HG02623 (cell line): ENCODE measurements at regions not wholly inside any gene's neighbourhood (a gene's known extent, or its start where the extent isn't known, plus 50 kb on each side); places are given as distances from the start of the nearest gene placed in this dataset.

Experiments used
- ATAC-seq: cut with Tn5 transposase; IDR thresholded peaks from one replicate; pipeline ENCODE4 v1.9.1; 2021; ENCODE audit warnings: moderate library complexity; ENCODE audit not compliant: unreplicated experiment

GRCh38 chr3:135310317-135310716, 515.3 kb downstream of the EPHB1 start:
- ATAC-seq = no peak

DNA sequence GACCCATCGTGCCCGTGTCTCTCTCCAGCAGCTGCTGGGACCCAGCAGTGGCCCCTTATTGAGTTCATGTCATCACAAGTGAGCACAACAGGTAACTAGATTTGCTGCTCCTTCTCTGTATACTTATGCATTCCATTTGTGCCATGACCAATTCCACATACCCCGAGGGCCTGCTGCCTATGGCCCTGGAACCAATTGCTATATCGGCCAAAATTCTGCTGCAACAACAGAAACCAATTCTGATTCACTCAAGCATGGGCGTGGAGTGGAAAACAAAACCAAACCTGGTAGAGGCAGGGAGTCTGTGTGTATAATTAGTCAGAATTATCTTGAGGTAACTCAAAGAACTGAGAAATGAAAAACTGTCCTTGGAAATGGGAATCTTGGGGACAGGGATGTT, 516.6 kb downstream of the EPHB1 start:
- ATAC-seq = no peak

DNA sequence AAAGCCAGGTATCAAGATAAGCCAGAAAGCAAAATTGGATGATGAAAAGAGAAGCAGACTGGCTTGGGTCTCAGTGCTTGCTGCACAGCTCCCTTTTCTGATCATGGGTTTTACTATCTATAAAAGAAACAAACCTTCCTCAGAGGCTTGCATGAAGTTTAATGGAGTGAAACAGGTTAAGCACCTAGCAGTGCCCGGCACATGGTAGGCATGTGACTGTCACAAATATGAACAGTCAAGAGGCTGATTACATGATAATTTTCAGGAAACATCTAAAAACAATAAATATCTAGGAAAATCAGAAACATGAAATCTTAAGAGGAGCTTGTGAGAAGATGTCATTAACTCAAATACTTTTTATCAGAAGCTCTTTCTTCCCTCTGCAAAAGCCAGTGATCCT, 519.2 kb downstream of the EPHB1 start:
- no peak for ATAC-seq

GRCh38 chr3:135324301-135324700, 529.2 kb downstream of the EPHB1 start:
- ATAC-seq = no peak

- ATAC-seq = no peak
These were observed 530.0 kb downstream of the EPHB1 start for GRCh38 chr3:135325096-135325495.

- ATAC-seq = no peak
These were observed 530.7 kb downstream of the EPHB1 start for GRCh38 chr3:135325726-135326235.

DNA sequence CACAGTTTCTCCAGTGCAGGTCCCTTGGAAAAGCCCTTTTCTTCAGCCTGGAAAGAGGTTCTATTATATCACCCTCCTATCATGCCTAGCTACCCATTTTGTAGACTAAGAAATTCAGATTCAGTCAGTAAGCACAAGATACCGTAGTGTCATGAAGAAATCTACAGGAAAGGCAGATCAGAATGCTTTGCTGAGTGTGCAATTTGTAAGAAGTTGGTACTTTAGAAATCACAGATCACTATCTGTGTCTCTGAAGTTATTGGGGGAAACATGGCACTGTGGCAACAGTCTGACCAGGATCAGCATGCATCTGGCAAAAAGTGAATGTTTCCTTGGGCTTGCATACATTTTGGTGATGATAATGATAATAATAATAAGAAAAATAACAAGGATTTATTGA, 531.8 kb downstream of the EPHB1 start:
- no peak for ATAC-seq

DNA sequence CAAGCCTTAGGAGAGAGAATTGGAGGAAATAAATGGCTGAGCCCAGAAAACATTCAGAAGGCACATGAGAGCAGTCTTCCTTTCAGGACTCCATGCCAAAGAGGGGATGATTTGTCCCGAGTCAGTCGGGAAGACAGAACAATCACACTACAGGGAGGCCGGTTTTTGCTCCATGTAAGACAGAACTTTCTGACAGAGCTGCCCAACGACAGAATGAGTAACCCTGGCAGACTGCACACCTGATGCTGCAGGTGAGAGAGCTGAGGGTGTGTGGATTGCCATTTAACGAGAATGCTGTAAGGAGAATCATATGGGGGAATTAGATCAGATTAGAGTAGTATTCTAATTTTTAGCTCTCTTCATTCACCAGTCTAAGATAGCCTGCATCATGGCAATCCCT, 533.0 kb downstream of the EPHB1 start:
- ATAC-seq = no peak

- ATAC-seq = no peak
These were observed 534.4 kb downstream of the EPHB1 start for GRCh38 chr3:135329479-135329878.

GRCh38 chr3:135337192-135337591, 542.1 kb downstream of the EPHB1 start:
- ATAC-seq = no peak

DNA sequence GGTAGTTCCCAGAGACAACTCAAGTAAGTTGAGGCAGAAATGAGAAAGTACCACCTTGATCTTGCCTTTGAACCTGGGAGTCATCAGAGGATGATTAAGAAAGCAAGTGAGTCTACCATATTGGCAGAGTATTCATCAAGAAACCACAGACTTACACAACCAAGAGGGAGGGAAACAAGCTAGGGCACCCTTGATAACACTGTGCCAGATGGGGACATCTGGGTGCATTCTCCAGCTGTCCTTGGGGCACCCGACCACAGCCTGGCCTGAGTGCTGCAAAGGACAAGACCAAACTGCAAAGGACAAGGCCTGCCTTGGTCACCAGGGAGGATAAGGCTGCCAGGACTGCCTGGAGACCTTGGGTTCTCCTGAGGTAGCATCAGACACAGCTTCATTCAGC, 553.6 kb downstream of the EPHB1 start:
- ATAC-seq = no peak

- ATAC-seq = no peak
These were observed 554.3 kb downstream of the EPHB1 start for GRCh38 chr3:135349254-135349948.

DNA sequence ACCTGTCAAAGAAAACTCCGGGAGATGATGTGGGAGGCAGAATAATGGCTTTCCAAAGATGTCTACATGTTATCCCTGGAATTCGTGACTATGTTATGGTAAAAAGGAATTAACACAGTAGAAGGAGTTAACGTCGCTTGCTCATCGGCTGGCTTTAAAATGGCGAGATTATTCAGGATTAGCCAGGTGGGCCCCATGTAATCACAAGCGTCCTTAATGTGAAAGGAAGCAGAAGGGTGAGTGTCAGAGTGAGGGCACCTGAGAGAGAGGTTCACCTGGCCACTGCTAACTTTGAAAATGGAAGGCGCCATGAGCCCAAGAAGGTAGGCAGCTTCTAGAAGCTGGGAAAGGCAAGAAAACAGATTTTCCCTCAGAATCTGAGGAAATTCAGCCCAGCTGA, 557.2 kb downstream of the EPHB1 start:
- ATAC-seq = no peak

- ATAC-seq = no peak
These were observed 567.8 kb downstream of the EPHB1 start for GRCh38 chr3:135362889-135363288.

GRCh38 chr3:135364676-135365075, 569.6 kb downstream of the EPHB1 start:
- ATAC-seq = no peak

DNA sequence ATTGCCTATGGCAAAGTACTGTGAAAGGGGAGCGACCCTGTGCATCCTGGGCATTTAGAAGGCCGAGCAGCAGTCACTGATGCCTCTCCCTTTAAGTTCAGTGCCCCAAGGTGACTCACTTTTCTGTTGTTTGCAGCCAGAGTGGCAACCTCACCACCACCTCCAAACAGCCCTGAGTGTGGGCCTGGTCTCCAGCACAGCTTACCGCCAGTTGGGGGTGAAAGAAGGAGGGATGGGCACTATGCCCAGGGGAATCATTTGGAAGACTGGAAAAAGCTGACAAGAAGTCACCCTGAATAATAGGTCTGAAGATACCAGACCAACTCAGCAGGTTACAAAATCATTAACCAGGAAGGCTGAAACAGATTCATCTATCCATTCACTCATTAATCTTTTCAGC, 571.8 kb downstream of the EPHB1 start:
- ATAC-seq = no peak

GRCh38 chr3:135368316-135368715, 573.3 kb downstream of the EPHB1 start:
- no peak for ATAC-seq

- ATAC-seq = no peak
These were observed 573.7 kb downstream of the EPHB1 start for GRCh38 chr3:135368781-135369180.

DNA sequence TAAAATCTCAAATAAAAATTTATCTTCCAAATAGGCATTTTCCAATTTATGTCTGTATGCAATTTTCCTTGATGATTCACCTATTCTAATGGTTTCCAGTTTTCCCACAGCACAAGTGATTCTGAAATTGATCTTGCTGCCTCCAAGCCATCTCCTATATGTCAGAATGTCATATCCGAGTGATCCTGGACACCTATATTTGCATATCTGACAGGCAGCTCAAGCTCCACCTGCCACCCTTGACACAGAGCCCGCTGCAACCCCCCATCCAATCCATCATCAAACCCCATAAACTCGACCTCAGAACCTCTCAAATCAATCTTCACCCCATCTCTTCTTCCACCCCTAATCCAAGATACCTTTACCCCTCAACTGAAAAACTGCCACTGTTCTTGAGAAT, 579.5 kb downstream of the EPHB1 start:
- ATAC-seq = no peak

- ATAC-seq = no peak
These were observed 583.3 kb upstream of the PPP2R3A start for GRCh38 chr3:135382188-135382587.

- no peak for ATAC-seq
These were observed 582.9 kb upstream of the PPP2R3A start for GRCh38 chr3:135382621-135383020.

GRCh38 chr3:135383301-135383700, 582.2 kb upstream of the PPP2R3A start:
- no peak for ATAC-seq

GRCh38 chr3:135392151-135392550, 573.4 kb upstream of the PPP2R3A start:
- no peak for ATAC-seq
